ENCODE measurements at regions not wholly inside any gene's neighbourhood (a gene's known extent, or its start where the extent isn't known, plus 50 kb on each side); places are given as distances from the start of the nearest gene placed in this dataset.

- no peaks in the 10 kb centered on the region for H3K27me3 Mint-ChIP-seq (ENCODE audit: insufficient read depth)
- Histone ChIP-seq H3K4me1 (ENCODE audit: control insufficient read depth, insufficient read depth, low read length) (no peaks in the 10 kb centered on the region), H3K27me3 (ENCODE audit: control insufficient read depth, insufficient read depth, low read length, poor library complexity, severe bottlenecking) (no peaks in the 10 kb centered on the region), H3K9me3 (ENCODE audit: control insufficient read depth, low read length) (no peaks in the 10 kb centered on the region), H3K9ac (ENCODE audit: extremely low read depth, low read length, poor library complexity, severe bottlenecking) (no peak overlapping the region), H3K4me3 (ENCODE audit: low read length) (no peak overlapping the region), H3K27ac (ENCODE audit: low read depth, low read length) (no peak overlapping the region), H3K36me3 (ENCODE audit: control insufficient read depth, insufficient read depth, low read length) (no peaks in the 10 kb centered on the region)
- no peak for TF ChIP-seq CTCF (conservative IDR thresholded peaks at IDR 0.05)
- H3K9me3 Mint-ChIP-seq: no peaks in the 10 kb centered on the region
- DNase-seq: no peak
- no peaks in the 10 kb centered on the region for H3K36me3 Mint-ChIP-seq (ENCODE audit: low read depth)
- H3K27ac Mint-ChIP-seq: no peak overlapping the region
- no peak overlapping the region for H3K4me3 Mint-ChIP-seq
- 99% methylated on average over 4 of the region's 4 CpGs; no CpG with 5 or more reads in 1 of the 2 experiments for WGBS, 2 experiments (ENCODE audit: insufficient coverage in 1 of 2, insufficient read length in 1 of 2)
- H3K4me1 Mint-ChIP-seq: peaks cover 13% of the 10 kb centered on the region
Measured at GRCh38 chr7:9186730-9187129, 753.3 kb downstream of the NXPH1 start.

- Histone ChIP-seq H3K9me3 (ENCODE audit: control insufficient read depth, low read length) (no peaks in the 10 kb centered on the region), H3K27me3 (ENCODE audit: control insufficient read depth, insufficient read depth, low read length, poor library complexity, severe bottlenecking) (no peaks in the 10 kb centered on the region), H3K27ac (ENCODE audit: low read depth, low read length) (no peak overlapping the region), H3K36me3 (ENCODE audit: control insufficient read depth, insufficient read depth, low read length) (no peaks in the 10 kb centered on the region), H3K4me3 (ENCODE audit: low read length) (no peak overlapping the region), H3K9ac (ENCODE audit: extremely low read depth, low read length, poor library complexity, severe bottlenecking) (no peak overlapping the region), H3K4me1 (ENCODE audit: control insufficient read depth, insufficient read depth, low read length) (no peaks in the 10 kb centered on the region)
- H3K4me1 Mint-ChIP-seq: peaks cover 7% of the 10 kb centered on the region
- no peaks in the 10 kb centered on the region for H3K27me3 Mint-ChIP-seq (ENCODE audit: insufficient read depth)
- TF ChIP-seq CTCF (conservative IDR thresholded peaks at IDR 0.05): no peak
- no peak overlapping the region for H3K27ac Mint-ChIP-seq
- H3K36me3 Mint-ChIP-seq (ENCODE audit: low read depth): no peaks in the 10 kb centered on the region
- H3K9me3 Mint-ChIP-seq: no peaks in the 10 kb centered on the region
- WGBS, 2 experiments (ENCODE audit: insufficient coverage in 1 of 2, insufficient read length in 1 of 2): 80 to 89% methylated on average over 5 to 9 of the region's 9 CpGs
- DNase-seq: no peak
- H3K4me3 Mint-ChIP-seq: peak overlapping the region; percentile 14
Measured at GRCh38 chr7:9189703-9190102, 756.3 kb downstream of the NXPH1 start.

GRCh38 chr7:9192969-9193368 lies 759.6 kb downstream of the NXPH1 start:
- Histone ChIP-seq H3K9ac (ENCODE audit: extremely low read depth, low read length, poor library complexity, severe bottlenecking) (no peak overlapping the region), H3K36me3 (ENCODE audit: control insufficient read depth, insufficient read depth, low read length) (no peaks in the 10 kb centered on the region), H3K27ac (ENCODE audit: low read depth, low read length) (no peak overlapping the region), H3K4me1 (ENCODE audit: control insufficient read depth, insufficient read depth, low read length) (peaks cover 6% of the 10 kb centered on the region), H3K4me3 (ENCODE audit: low read length) (no peak overlapping the region), H3K9me3 (ENCODE audit: control insufficient read depth, low read length) (no peaks in the 10 kb centered on the region), H3K27me3 (ENCODE audit: control insufficient read depth, insufficient read depth, low read length, poor library complexity, severe bottlenecking) (no peaks in the 10 kb centered on the region)
- WGBS, 2 experiments (ENCODE audit: insufficient coverage in 1 of 2, insufficient read length in 1 of 2): 96 to 100% methylated on average over 1 to 2 of the region's 2 CpGs
- no peak for DNase-seq
- TF ChIP-seq CTCF (conservative IDR thresholded peaks at IDR 0.05): no peak
- H3K27me3 Mint-ChIP-seq (ENCODE audit: insufficient read depth): no peaks in the 10 kb centered on the region
- no peaks in the 10 kb centered on the region for H3K36me3 Mint-ChIP-seq (ENCODE audit: low read depth)
- H3K27ac Mint-ChIP-seq: no peak overlapping the region
- H3K4me1 Mint-ChIP-seq: peaks cover 15% of the 10 kb centered on the region
- no peaks in the 10 kb centered on the region for H3K9me3 Mint-ChIP-seq
- no peak overlapping the region for H3K4me3 Mint-ChIP-seq
